Liver (tissue), 8 donors: ENCODE measurements at regions not wholly inside any gene's neighbourhood (a gene's known extent, or its start where the extent isn't known, plus 50 kb on each side); places are given as distances from the start of the nearest gene placed in this dataset.

Experiments used
- DNase-seq: peaks from one replicate; pipeline ENCODE4 v3.0.0-alpha.2; 2017; ENCODE audit warnings: low spot score
- H3K27ac ChIP-seq, 2 donors: one replicate each; pipeline ENCODE4 v1.7.0; 2013; ENCODE audit warnings: inconsistent platforms in 2 of 2, low read length in 2 of 2, control low read depth in 1 of 2, low read depth in 1 of 2, mild to moderate bottlenecking in 1 of 2
- H3K27me3 ChIP-seq, 4 donors: one replicate each; pipeline versions ENCODE4 v1.6.1 to v1.7.0; 2013; ENCODE audit warnings: low read length in 3 of 4, inconsistent platforms in 1 of 4, mild to moderate bottlenecking in 1 of 4, moderate library complexity in 1 of 4; ENCODE audit not compliant: control insufficient read depth in 4 of 4, insufficient read depth in 4 of 4
- H3K36me3 ChIP-seq, 4 donors: one replicate each; pipeline versions ENCODE4 v1.6.1 to v1.7.0; 2013; ENCODE audit warnings: low read length in 3 of 4, mild to moderate bottlenecking in 3 of 4, low read depth in 1 of 4, moderate library complexity in 1 of 4; ENCODE audit not compliant: control insufficient read depth in 4 of 4, insufficient read depth in 3 of 4
- H3K4me1 ChIP-seq, 4 donors: one replicate each; pipeline versions ENCODE4 v1.6.1 to v1.7.0; 2013; ENCODE audit warnings: low read length in 3 of 4, mild to moderate bottlenecking in 3 of 4, moderate library complexity in 1 of 4; ENCODE audit not compliant: control insufficient read depth in 4 of 4, insufficient read depth in 4 of 4
- H3K4me3 ChIP-seq, 3 donors: one replicate each; pipeline versions ENCODE4 v1.6.1 to v1.7.0; 2013; ENCODE audit warnings: low read length in 3 of 3, control low read depth in 1 of 3, low read depth in 1 of 3, mild to moderate bottlenecking in 1 of 3
- H3K9ac ChIP-seq, 2 donors: one replicate each; pipeline ENCODE4 v1.7.0; 2013; ENCODE audit warnings: low read length in 2 of 2, mild to moderate bottlenecking in 2 of 2, moderate library complexity in 2 of 2, control low read depth in 1 of 2, low read depth in 1 of 2
- H3K9me3 ChIP-seq, 4 donors: one replicate each; pipeline versions ENCODE4 v1.6.1 to v1.7.0; 2013; ENCODE audit warnings: low read length in 3 of 4; ENCODE audit not compliant: control insufficient read depth in 4 of 4
- EGR1 ChIP-seq, 2 donors: IDR thresholded peaks; 2 replicates each; pipeline ENCODE4 v1.6.1; 2016 to 2018; ENCODE audit warnings: antibody characterized with exemption in 2 of 2, low read depth in 2 of 2
- FOXA2 ChIP-seq: IDR thresholded peaks from 2 replicates; pipeline ENCODE4 v1.6.1; 2016; ENCODE audit warnings: antibody characterized with exemption
- GABPA ChIP-seq, 2 donors: IDR thresholded peaks in 1 of 2; conservative IDR thresholded peaks in 1 of 2; 2 replicates each; pipeline ENCODE4 v1.6.1; 2016; ENCODE audit warnings: antibody characterized with exemption in 2 of 2, mild to moderate bottlenecking in 1 of 2, moderate library complexity in 1 of 2
- HNF4A ChIP-seq, 2 donors: conservative IDR thresholded peaks; 2 replicates each; pipeline ENCODE4 v1.6.1; 2016; ENCODE audit warnings: antibody characterized with exemption in 2 of 2, mild to moderate bottlenecking in 2 of 2
- HNF4G ChIP-seq: IDR thresholded peaks from 2 replicates; pipeline ENCODE4 v1.6.1; 2016; ENCODE audit warnings: antibody characterized with exemption
- JUND ChIP-seq, 2 donors: IDR thresholded peaks; 2 replicates each; pipeline ENCODE4 v1.6.1; 2016; ENCODE audit warnings: antibody characterized with exemption in 2 of 2
- NR2F2 ChIP-seq: IDR thresholded peaks from 2 replicates; pipeline ENCODE4 v1.6.1; 2016; ENCODE audit warnings: antibody characterized with exemption
- RAD21 ChIP-seq, 2 donors: IDR thresholded peaks; 2 replicates each; pipeline ENCODE4 v1.6.1; 2016; ENCODE audit warnings: antibody characterized with exemption in 2 of 2, mild to moderate bottlenecking in 2 of 2
- RXRA ChIP-seq, 2 donors: IDR thresholded peaks; 2 replicates each; pipeline ENCODE4 v1.6.1; 2017 to 2018; ENCODE audit warnings: antibody characterized with exemption in 2 of 2, mild to moderate bottlenecking in 1 of 2
- SP1 ChIP-seq: IDR thresholded peaks from 2 replicates; pipeline ENCODE4 v1.6.1; 2018; ENCODE audit warnings: antibody characterized with exemption, mild to moderate bottlenecking
- WGBS: extraction: QIAGEN DNeasy Blood & Tissue Kit; methylation state at CpG from one replicate; pipeline ENCODE4 v1.1.7; 2013; 5-methylcytosine and 5-hydroxymethylcytosine counted together
- TF ChIP-seq, protein P1 (sequence below): fragments of 150-350 bp; IDR thresholded peaks from 2 replicates; pipeline ENCODE4 v1.5.1; 2017; ENCODE audit warnings: improper control_type of control experiment, low read depth, low read length; ENCODE audit not compliant: missing input control
- TF ChIP-seq, protein P2 (sequence below): IDR thresholded peaks from 2 replicates; pipeline ENCODE4 v1.6.1; 2016; ENCODE audit warnings: antibody characterized with exemption, mild to moderate bottlenecking
- TF ChIP-seq, protein P3 (sequence below): IDR thresholded peaks from 2 replicates; pipeline ENCODE4 v1.6.1; 2016; ENCODE audit warnings: antibody characterized with exemption
- TF ChIP-seq, protein P4 (sequence below): IDR thresholded peaks from 2 replicates; pipeline ENCODE4 v1.6.1; 2016; ENCODE audit warnings: antibody characterized with exemption
- TF ChIP-seq, protein P5 (sequence below): IDR thresholded peaks from 2 replicates; pipeline ENCODE4 v1.6.1; 2016; ENCODE audit warnings: antibody characterized with exemption
- donor health status: healthy.
- donor health status: healthy.
- donor health status: healthy.
- donor health status: healthy.
- donor health status: healthy.

DNA sequence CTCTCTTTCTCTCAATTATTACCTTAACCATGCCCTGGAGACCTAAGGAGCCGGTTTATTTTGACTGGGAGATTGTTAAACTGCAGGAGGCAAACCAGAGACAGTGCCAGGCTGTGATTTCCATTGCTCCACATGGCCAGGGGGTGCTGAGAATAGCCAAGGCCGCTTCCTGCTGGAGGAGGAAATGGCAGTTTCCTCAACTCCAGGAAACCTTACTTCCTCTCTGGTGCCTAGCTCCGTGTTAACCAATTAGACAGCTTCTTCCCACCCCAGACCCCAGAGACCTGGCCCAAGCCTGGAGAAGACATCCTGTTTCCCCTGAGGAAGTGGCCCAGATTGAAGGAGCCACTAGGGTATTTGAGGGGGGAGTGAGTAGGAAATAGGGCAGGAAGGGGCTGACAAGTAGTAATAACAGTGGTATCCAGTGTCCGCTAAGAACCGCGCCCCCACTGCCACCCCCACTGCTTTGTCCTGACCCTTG is 161.2 kb downstream of the PLPP3 start:
- no peak for DNase-seq
- 84% methylated on average over 6 of the region's 6 CpGs for WGBS
- no peaks in the 10 kb centered on the region for H3K27me3 ChIP-seq

DNA sequence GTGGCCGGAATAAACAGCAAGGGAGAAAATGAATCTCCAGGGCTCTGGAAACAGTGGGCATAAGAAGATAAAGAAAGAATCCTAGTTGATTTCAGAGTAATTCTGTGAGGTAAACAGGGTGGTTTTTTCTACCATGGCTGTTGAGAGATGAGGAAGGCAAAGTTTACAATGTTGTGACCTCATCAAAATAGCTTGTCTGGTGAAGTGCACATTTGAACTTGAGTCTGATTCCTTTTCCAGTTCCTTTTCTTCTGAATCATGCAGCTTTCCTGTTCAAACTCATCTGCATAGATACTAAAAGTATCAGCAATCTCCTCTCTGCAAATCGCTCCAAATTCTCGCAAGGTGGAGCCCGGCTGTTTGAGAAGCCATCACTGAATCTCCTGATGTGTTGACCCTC is 161.7 kb downstream of the PLPP3 start:
- 75% methylated on average over 4 of the region's 4 CpGs for WGBS
- H3K9ac ChIP-seq = peak overlapping the region in 1 of 2 donors; percentile 34
- no peak for TF ChIP-seq FOXA2
- TF ChIP-seq SP1 = no peak
- TF ChIP-seq, protein P1, sequence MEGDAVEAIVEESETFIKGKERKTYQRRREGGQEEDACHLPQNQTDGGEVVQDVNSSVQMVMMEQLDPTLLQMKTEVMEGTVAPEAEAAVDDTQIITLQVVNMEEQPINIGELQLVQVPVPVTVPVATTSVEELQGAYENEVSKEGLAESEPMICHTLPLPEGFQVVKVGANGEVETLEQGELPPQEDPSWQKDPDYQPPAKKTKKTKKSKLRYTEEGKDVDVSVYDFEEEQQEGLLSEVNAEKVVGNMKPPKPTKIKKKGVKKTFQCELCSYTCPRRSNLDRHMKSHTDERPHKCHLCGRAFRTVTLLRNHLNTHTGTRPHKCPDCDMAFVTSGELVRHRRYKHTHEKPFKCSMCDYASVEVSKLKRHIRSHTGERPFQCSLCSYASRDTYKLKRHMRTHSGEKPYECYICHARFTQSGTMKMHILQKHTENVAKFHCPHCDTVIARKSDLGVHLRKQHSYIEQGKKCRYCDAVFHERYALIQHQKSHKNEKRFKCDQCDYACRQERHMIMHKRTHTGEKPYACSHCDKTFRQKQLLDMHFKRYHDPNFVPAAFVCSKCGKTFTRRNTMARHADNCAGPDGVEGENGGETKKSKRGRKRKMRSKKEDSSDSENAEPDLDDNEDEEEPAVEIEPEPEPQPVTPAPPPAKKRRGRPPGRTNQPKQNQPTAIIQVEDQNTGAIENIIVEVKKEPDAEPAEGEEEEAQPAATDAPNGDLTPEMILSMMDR = no peak
- TF ChIP-seq, protein P2, sequence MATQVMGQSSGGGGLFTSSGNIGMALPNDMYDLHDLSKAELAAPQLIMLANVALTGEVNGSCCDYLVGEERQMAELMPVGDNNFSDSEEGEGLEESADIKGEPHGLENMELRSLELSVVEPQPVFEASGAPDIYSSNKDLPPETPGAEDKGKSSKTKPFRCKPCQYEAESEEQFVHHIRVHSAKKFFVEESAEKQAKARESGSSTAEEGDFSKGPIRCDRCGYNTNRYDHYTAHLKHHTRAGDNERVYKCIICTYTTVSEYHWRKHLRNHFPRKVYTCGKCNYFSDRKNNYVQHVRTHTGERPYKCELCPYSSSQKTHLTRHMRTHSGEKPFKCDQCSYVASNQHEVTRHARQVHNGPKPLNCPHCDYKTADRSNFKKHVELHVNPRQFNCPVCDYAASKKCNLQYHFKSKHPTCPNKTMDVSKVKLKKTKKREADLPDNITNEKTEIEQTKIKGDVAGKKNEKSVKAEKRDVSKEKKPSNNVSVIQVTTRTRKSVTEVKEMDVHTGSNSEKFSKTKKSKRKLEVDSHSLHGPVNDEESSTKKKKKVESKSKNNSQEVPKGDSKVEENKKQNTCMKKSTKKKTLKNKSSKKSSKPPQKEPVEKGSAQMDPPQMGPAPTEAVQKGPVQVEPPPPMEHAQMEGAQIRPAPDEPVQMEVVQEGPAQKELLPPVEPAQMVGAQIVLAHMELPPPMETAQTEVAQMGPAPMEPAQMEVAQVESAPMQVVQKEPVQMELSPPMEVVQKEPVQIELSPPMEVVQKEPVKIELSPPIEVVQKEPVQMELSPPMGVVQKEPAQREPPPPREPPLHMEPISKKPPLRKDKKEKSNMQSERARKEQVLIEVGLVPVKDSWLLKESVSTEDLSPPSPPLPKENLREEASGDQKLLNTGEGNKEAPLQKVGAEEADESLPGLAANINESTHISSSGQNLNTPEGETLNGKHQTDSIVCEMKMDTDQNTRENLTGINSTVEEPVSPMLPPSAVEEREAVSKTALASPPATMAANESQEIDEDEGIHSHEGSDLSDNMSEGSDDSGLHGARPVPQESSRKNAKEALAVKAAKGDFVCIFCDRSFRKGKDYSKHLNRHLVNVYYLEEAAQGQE = no peak
- no peak for TF ChIP-seq JUND (IDR thresholded peaks at IDR 0.05)
- TF ChIP-seq RAD21 (IDR thresholded peaks at IDR 0.05) = no peak
- TF ChIP-seq HNF4G = no peak
- TF ChIP-seq RXRA (IDR thresholded peaks at IDR 0.05) = no peak
- TF ChIP-seq, protein P3, sequence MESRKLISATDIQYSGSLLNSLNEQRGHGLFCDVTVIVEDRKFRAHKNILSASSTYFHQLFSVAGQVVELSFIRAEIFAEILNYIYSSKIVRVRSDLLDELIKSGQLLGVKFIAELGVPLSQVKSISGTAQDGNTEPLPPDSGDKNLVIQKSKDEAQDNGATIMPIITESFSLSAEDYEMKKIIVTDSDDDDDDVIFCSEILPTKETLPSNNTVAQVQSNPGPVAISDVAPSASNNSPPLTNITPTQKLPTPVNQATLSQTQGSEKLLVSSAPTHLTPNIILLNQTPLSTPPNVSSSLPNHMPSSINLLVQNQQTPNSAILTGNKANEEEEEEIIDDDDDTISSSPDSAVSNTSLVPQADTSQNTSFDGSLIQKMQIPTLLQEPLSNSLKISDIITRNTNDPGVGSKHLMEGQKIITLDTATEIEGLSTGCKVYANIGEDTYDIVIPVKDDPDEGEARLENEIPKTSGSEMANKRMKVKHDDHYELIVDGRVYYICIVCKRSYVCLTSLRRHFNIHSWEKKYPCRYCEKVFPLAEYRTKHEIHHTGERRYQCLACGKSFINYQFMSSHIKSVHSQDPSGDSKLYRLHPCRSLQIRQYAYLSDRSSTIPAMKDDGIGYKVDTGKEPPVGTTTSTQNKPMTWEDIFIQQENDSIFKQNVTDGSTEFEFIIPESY = no peak
- TF ChIP-seq, protein P4, sequence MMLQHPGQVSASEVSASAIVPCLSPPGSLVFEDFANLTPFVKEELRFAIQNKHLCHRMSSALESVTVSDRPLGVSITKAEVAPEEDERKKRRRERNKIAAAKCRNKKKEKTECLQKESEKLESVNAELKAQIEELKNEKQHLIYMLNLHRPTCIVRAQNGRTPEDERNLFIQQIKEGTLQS = no peak
- no peak for TF ChIP-seq HNF4A (conservative IDR thresholded peaks at IDR 0.05)
- TF ChIP-seq GABPA (IDR thresholded peaks at IDR 0.05 in 1 of 2, conservative IDR thresholded peaks at IDR 0.05 in 1 of 2) = no peak
- no peaks in the 10 kb centered on the region for H3K9me3 ChIP-seq
- peaks cover 3 to 40% (median 19%) of the 10 kb centered on the region in 4 donors for H3K4me1 ChIP-seq
- no peak for DNase-seq
- no peak overlapping the region for H3K4me3 ChIP-seq
- H3K36me3 ChIP-seq = no peaks in the 10 kb centered on the region
- H3K27me3 ChIP-seq = no peaks in the 10 kb centered on the region
- peak overlapping the region; percentile 66 to 72 for H3K27ac ChIP-seq

More for the DNA sequence above, 161.2 kb downstream of the PLPP3 start:
- Histone ChIP-seq H3K4me3 (no peak overlapping the region), H3K27ac (peak overlapping the region; percentile 66 to 72), H3K4me1 (peaks cover 3 to 39% (median 19%) of the 10 kb centered on the region in 4 donors), H3K36me3 (no peaks in the 10 kb centered on the region), H3K9me3 (no peaks in the 10 kb centered on the region), H3K9ac (no peak overlapping the region)
- TF ChIP-seq, protein P5, sequence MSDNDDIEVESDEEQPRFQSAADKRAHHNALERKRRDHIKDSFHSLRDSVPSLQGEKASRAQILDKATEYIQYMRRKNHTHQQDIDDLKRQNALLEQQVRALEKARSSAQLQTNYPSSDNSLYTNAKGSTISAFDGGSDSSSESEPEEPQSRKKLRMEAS = peak; percentile 58
- TF ChIP-seq, protein P2 = no peak
- TF ChIP-seq RAD21 (IDR thresholded peaks at IDR 0.05) = peak in 1 of 2 donors; percentile 7
- peak in 1 of 2 donors; percentile 19 for TF ChIP-seq EGR1 (IDR thresholded peaks at IDR 0.05; ENCODE audit: low read depth in 2 of 2)
- peak; percentile 71 for TF ChIP-seq NR2F2
